ENCODE measurements at regions not wholly inside any gene's neighbourhood (a gene's known extent, or its start where the extent isn't known, plus 50 kb on each side); places are given as distances from the start of the nearest gene placed in this dataset.

DNA sequence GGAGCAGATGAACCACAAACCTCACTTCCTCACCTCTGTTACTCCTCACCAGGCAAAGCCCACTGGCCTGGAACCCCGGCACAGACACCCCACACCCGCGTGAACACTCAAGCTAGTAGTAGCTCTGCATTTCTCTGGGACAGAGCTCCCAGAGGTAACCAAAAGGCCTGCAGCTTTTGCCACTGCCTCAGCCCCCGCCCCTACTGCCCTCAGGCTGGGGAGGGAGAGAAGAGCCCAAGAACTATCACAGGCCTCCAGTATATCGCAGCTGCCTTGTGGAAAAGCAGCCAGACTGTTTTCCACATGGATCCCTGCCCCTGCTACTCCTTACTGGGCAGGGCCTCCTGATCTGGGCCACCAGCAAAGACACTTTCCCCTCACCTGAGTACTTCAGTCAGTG is 728.7 kb upstream of the ACTRT1 start:
- TF ChIP-seq, protein P1, sequence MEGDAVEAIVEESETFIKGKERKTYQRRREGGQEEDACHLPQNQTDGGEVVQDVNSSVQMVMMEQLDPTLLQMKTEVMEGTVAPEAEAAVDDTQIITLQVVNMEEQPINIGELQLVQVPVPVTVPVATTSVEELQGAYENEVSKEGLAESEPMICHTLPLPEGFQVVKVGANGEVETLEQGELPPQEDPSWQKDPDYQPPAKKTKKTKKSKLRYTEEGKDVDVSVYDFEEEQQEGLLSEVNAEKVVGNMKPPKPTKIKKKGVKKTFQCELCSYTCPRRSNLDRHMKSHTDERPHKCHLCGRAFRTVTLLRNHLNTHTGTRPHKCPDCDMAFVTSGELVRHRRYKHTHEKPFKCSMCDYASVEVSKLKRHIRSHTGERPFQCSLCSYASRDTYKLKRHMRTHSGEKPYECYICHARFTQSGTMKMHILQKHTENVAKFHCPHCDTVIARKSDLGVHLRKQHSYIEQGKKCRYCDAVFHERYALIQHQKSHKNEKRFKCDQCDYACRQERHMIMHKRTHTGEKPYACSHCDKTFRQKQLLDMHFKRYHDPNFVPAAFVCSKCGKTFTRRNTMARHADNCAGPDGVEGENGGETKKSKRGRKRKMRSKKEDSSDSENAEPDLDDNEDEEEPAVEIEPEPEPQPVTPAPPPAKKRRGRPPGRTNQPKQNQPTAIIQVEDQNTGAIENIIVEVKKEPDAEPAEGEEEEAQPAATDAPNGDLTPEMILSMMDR (IDR thresholded peaks at IDR 0.05; ENCODE audit: low read length, missing control alignments) = no peak
- DNase-seq (ENCODE audit: low read depth) = no peak
- no peak overlapping the region for H3K4me3 ChIP-seq (replicated peaks; ENCODE audit: low read depth, low read length)

GRCh38 chrX:128769495-128769894 is 717.3 kb upstream of the ACTRT1 start:
- no peak for DNase-seq (ENCODE audit: low read depth)
- TF ChIP-seq, protein P1 (IDR thresholded peaks at IDR 0.05; ENCODE audit: low read length, missing control alignments) = no peak
- no peak overlapping the region for H3K4me3 ChIP-seq (replicated peaks; ENCODE audit: low read depth, low read length)

DNA sequence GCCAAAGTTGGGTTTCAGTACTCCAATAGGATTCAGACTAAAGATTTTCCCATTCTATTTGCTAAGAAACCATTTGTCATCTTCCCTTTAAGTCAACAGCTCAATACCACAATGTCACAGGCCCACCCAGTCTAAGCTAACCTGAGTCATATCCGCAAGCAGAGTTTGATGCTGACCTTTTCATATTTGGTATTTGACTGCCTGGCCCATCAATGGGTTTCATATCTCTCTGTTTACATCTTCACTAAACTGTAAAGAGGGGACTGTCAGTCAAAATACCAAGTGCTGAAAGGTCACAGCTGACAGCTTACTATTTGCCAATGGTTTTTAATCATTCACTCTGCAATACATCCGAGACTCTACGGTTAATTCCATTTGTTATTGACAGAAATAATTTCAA is 707.5 kb upstream of the ACTRT1 start:
- TF ChIP-seq, protein P1 (IDR thresholded peaks at IDR 0.05; ENCODE audit: low read length, missing control alignments) = no peak
- DNase-seq (ENCODE audit: low read depth) = no peak
- H3K4me3 ChIP-seq (replicated peaks; ENCODE audit: low read depth, low read length) = no peak overlapping the region

DNA sequence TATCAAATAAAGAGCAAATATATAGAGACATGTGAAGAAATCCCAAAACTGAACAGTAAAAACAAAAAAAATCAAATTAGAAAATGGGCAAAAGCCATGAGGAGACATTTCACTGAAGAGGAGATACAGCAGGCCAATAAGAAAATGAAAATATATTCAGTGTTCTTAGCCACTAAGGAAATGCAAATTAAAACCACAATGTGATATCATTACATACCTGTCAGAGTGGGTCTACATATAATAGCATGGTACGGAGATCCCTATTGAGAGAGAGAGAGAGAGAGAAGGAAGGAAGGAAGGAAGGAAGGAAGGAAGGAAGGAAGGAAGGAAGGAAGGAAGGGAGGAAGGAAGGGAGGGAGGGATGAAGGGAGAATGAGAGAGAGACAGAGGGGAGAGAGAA is 707.0 kb upstream of the ACTRT1 start:
- no peak overlapping the region for H3K4me3 ChIP-seq (replicated peaks; ENCODE audit: low read depth, low read length)
- TF ChIP-seq, protein P1 (IDR thresholded peaks at IDR 0.05; ENCODE audit: low read length, missing control alignments) = no peak
- no peak for DNase-seq (ENCODE audit: low read depth)

DNA sequence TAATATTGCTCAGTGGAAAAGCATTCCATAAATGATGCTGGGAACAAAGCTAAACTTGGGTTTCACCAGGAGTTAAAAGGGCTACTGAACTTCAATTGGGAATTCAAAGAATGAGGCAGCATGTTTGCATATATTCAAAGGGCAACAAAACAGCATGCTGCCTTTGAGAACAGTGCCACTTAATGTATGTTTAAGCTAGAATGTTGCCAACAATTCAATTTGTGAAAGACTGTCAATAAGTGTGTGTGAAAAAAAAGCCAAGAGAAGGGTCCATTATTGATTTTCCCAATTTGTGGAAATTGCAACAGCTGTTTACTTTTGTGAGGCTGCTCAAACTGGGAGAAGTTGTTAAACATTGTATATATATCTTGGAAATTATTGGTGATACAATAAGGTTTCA is 701.9 kb upstream of the ACTRT1 start:
- H3K4me3 ChIP-seq (replicated peaks; ENCODE audit: low read depth, low read length) = no peak overlapping the region
- TF ChIP-seq, protein P1 (IDR thresholded peaks at IDR 0.05; ENCODE audit: low read length, missing control alignments) = no peak
- DNase-seq (ENCODE audit: low read depth) = no peak

GRCh38 chrX:128739539-128739938 is 687.3 kb upstream of the ACTRT1 start:
- DNase-seq (ENCODE audit: low read depth) = no peak
- H3K4me3 ChIP-seq (replicated peaks; ENCODE audit: low read depth, low read length) = no peak overlapping the region
- TF ChIP-seq, protein P1 (IDR thresholded peaks at IDR 0.05; ENCODE audit: low read length, missing control alignments) = no peak

DNA sequence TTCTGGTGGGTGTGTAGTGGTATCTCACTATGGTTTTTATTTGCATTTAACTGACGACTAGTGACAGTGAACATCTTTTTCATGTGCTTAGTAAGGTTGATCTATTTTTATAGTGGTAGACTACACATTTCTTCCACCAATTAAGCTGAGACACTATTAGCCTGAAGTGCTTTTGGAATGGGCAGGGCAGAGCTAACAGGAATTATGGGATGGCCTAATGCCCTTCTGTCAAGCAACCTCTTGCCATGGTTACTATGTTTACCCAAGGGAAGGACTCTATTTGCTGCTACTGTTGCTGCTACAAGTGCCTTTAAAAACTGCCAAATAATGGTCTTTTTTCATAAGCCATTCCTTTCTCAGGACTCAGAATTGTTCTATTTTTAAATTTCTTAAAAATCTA is 676.7 kb upstream of the ACTRT1 start:
- DNase-seq (ENCODE audit: low read depth) = no peak
- TF ChIP-seq, protein P1 (IDR thresholded peaks at IDR 0.05; ENCODE audit: low read length, missing control alignments) = no peak
- H3K4me3 ChIP-seq (replicated peaks; ENCODE audit: low read depth, low read length) = no peak overlapping the region
